ENCODE measurements at regions not wholly inside any gene's neighbourhood (a gene's known extent, or its start where the extent isn't known, plus 50 kb on each side); places are given as distances from the start of the nearest gene placed in this dataset.

DNA sequence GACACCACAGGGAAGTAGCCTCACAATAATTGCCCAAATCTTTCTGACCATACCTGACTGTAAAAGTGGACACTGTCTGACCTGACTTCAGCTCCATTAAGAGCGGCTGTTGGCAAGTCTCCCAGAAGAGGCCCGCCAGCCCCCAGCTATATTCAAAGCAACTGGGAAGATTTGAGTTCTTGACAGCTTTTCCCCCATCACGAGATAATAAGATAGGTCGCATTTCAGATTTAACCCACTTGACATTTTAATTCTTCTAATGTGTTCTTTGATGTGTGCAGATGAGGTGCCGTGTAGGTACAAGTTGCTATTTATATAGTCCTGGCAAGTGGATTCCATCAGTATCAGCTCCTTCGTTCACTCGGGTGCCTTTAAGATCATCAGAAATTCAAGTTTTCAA is 345.7 kb downstream of the DRD1 start:
- TF ChIP-seq ZFP30 (CRISPR knock-in tag; IDR thresholded peaks at IDR 0.05) (no peak), ARNTL (CRISPR knock-in tag; IDR thresholded peaks at IDR 0.05; ENCODE audit: borderline replicate concordance, low read depth) (no peak), ZC3H10 (CRISPR knock-in tag; IDR thresholded peaks at IDR 0.05) (no peak), CSDC2 (CRISPR knock-in tag; IDR thresholded peaks at IDR 0.05) (no peak)
- TF ChIP-seq, protein P1, sequence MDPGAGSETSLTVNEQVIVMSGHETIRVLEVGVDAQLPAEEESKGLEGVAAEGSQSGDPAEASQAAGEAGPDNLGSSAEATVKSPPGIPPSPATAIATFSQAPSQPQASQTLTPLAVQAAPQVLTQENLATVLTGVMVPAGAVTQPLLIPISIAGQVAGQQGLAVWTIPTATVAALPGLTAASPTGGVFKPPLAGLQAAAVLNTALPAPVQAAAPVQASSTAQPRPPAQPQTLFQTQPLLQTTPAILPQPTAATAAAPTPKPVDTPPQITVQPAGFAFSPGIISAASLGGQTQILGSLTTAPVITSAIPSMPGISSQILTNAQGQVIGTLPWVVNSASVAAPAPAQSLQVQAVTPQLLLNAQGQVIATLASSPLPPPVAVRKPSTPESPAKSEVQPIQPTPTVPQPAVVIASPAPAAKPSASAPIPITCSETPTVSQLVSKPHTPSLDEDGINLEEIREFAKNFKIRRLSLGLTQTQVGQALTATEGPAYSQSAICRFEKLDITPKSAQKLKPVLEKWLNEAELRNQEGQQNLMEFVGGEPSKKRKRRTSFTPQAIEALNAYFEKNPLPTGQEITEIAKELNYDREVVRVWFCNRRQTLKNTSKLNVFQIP (CRISPR knock-in tag; IDR thresholded peaks at IDR 0.05; ENCODE audit: borderline replicate concordance, low read depth): no peak
